ENCODE measurements at regions not wholly inside any gene's neighbourhood (a gene's known extent, or its start where the extent isn't known, plus 50 kb on each side); places are given as distances from the start of the nearest gene placed in this dataset.
"Not testable (repeated sequence)": the region's sequence is repeated elsewhere in the genome, so short reads cannot be mapped to it uniquely, and the experiment has no call there.

DNA sequence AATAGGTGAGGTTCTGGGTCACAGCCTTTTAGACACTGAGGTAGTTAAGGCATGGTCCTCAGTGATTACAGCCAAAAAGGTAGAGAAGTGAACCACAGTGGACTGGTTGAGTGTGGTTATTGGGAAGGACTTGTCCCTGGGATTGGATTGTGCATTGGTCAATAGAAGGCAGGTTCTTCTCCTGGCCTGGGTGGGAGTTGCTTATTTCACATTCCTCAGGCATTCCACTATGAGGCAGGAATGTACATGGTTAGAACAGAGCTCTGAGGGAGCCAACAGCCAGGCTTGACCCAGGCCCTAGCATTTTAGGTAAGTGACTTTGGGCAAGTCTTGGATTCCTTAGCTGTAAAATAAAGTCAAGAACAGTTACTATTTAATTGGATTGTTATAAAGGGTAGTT lies 97.9 kb upstream of the MARK1 start:
- Histone ChIP-seq H3K9me3 (ENCODE audit: control insufficient read depth in 2 of 2, insufficient read depth in 1 of 2, low read length in 1 of 2) (no peaks in the 10 kb centered on the region), H3K27ac (ENCODE audit: low read depth in 1 of 2, low read length in 1 of 2) (no peak overlapping the region), H3K27me3 (ENCODE audit: control insufficient read depth in 2 of 2, insufficient read depth in 1 of 2, low read length in 1 of 2) (no peaks in the 10 kb centered on the region), H3K4me1 (ENCODE audit: control insufficient read depth in 2 of 2, insufficient read depth in 2 of 2, low read length in 2 of 2) (no peaks in the 10 kb centered on the region), H3K36me3 (ENCODE audit: control insufficient read depth in 2 of 2, insufficient read depth in 2 of 2, low read length in 1 of 2) (no peaks in the 10 kb centered on the region), H3K4me3 (ENCODE audit: low read length in 2 of 2) (no peak overlapping the region)
- no peak for DNase-seq (ENCODE audit: low read depth in 6 of 9, low spot score in 9 of 9)

- no peaks in the 10 kb centered on the region for H3K9me3 ChIP-seq (ENCODE audit: control insufficient read depth in 2 of 2, insufficient read depth in 1 of 2, low read length in 1 of 2)
- no peaks in the 10 kb centered on the region for H3K27me3 ChIP-seq (ENCODE audit: control insufficient read depth in 2 of 2, insufficient read depth in 1 of 2, low read length in 1 of 2)
- 95% methylated on average over 2 of the region's 2 CpGs for WGBS
- no peaks in the 10 kb centered on the region for H3K36me3 ChIP-seq (ENCODE audit: control insufficient read depth in 2 of 2, insufficient read depth in 2 of 2, low read length in 1 of 2)
- no peak overlapping the region for H3K4me3 ChIP-seq (ENCODE audit: low read length in 2 of 2)
- H3K27ac ChIP-seq (ENCODE audit: low read depth in 1 of 2, low read length in 1 of 2), result no peak overlapping the region
- DNase-seq (ENCODE audit: low read depth in 6 of 9, low spot score in 9 of 9), result no peak
- H3K4me1 ChIP-seq (ENCODE audit: control insufficient read depth in 2 of 2, insufficient read depth in 2 of 2, low read length in 2 of 2), result no peaks in the 10 kb centered on the region
These were observed 100.9 kb upstream of the MARK1 start for GRCh38 chr1:220426989-220427388.

GRCh38 chr1:220425852-220426251 lies 102.1 kb upstream of the MARK1 start:
- Histone ChIP-seq H3K9me3 (ENCODE audit: control insufficient read depth in 2 of 2, insufficient read depth in 1 of 2, low read length in 1 of 2) (no peaks in the 10 kb centered on the region), H3K4me1 (ENCODE audit: control insufficient read depth in 2 of 2, insufficient read depth in 2 of 2, low read length in 2 of 2) (no peaks in the 10 kb centered on the region), H3K27me3 (ENCODE audit: control insufficient read depth in 2 of 2, insufficient read depth in 1 of 2, low read length in 1 of 2) (no peaks in the 10 kb centered on the region), H3K27ac (ENCODE audit: low read depth in 1 of 2, low read length in 1 of 2) (no peak overlapping the region), H3K36me3 (ENCODE audit: control insufficient read depth in 2 of 2, insufficient read depth in 2 of 2, low read length in 1 of 2) (no peaks in the 10 kb centered on the region), H3K4me3 (ENCODE audit: low read length in 2 of 2) (no peak overlapping the region)
- 99% methylated on average over 1 of the region's 1 CpG for WGBS
- no peak for DNase-seq (ENCODE audit: low read depth in 6 of 9, low spot score in 9 of 9)

- WGBS, result 94% methylated on average over 2 of the region's 2 CpGs
- no peaks in the 10 kb centered on the region for H3K9me3 ChIP-seq (ENCODE audit: control insufficient read depth in 2 of 2, insufficient read depth in 1 of 2, low read length in 1 of 2)
- no peaks in the 10 kb centered on the region for H3K27me3 ChIP-seq (ENCODE audit: control insufficient read depth in 2 of 2, insufficient read depth in 1 of 2, low read length in 1 of 2)
- no peak overlapping the region for H3K4me3 ChIP-seq (ENCODE audit: low read length in 2 of 2)
- no peak overlapping the region for H3K27ac ChIP-seq (ENCODE audit: low read depth in 1 of 2, low read length in 1 of 2)
- DNase-seq (ENCODE audit: low read depth in 6 of 9, low spot score in 9 of 9), result no peak
- no peaks in the 10 kb centered on the region for H3K36me3 ChIP-seq (ENCODE audit: control insufficient read depth in 2 of 2, insufficient read depth in 2 of 2, low read length in 1 of 2)
- no peaks in the 10 kb centered on the region for H3K4me1 ChIP-seq (ENCODE audit: control insufficient read depth in 2 of 2, insufficient read depth in 2 of 2, low read length in 2 of 2)
These were observed 106.4 kb upstream of the MARK1 start for GRCh38 chr1:220421508-220421907.

- H3K9me3 ChIP-seq (ENCODE audit: control insufficient read depth in 2 of 2, insufficient read depth in 1 of 2, low read length in 1 of 2), result no peaks in the 10 kb centered on the region
- 74% methylated on average over 5 of the region's 5 CpGs for WGBS
- no peak overlapping the region for H3K4me3 ChIP-seq (ENCODE audit: low read length in 2 of 2)
- H3K27ac ChIP-seq (ENCODE audit: low read depth in 1 of 2, low read length in 1 of 2), result no peak overlapping the region
- H3K36me3 ChIP-seq (ENCODE audit: control insufficient read depth in 2 of 2, insufficient read depth in 2 of 2, low read length in 1 of 2), result no peaks in the 10 kb centered on the region
- no peaks in the 10 kb centered on the region for H3K4me1 ChIP-seq (ENCODE audit: control insufficient read depth in 2 of 2, insufficient read depth in 2 of 2, low read length in 2 of 2)
- no peak for DNase-seq (ENCODE audit: low read depth in 6 of 9, low spot score in 9 of 9)
- no peaks in the 10 kb centered on the region for H3K27me3 ChIP-seq (ENCODE audit: control insufficient read depth in 2 of 2, insufficient read depth in 1 of 2, low read length in 1 of 2)
These were observed 107.2 kb upstream of the MARK1 start for GRCh38 chr1:220420726-220421125.

DNA sequence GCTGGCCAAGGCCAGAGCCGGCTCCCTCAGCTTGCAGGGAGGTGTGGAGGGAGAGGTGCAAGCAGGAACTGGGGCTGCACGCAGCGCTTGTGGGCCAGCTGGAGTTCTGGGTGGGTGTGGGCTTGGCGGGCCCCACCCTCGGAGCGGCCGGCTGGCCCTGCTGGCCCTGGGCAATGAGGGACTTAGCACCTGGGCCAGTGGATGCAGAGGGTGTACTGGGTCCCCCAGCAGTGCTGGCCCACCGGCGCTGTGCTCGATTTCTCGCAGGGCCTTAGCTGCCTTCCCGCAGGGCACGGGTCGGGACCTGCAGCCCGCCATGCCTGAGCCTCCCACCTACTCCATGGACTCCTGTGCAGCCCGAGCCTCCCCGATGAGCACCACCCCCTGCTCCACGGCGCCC lies 115.6 kb upstream of the MARK1 start:
- H3K27me3 ChIP-seq (ENCODE audit: control insufficient read depth in 2 of 2, insufficient read depth in 1 of 2, low read length in 1 of 2); DNase-seq (ENCODE audit: low read depth in 6 of 9, low spot score in 9 of 9); H3K27ac ChIP-seq (ENCODE audit: low read depth in 1 of 2, low read length in 1 of 2); H3K4me3 ChIP-seq (ENCODE audit: low read length in 2 of 2); H3K9me3 ChIP-seq (ENCODE audit: control insufficient read depth in 2 of 2, insufficient read depth in 1 of 2, low read length in 1 of 2); H3K4me1 ChIP-seq (ENCODE audit: control insufficient read depth in 2 of 2, insufficient read depth in 2 of 2, low read length in 2 of 2); H3K36me3 ChIP-seq (ENCODE audit: control insufficient read depth in 2 of 2, insufficient read depth in 2 of 2, low read length in 1 of 2): not testable (repeated sequence)
- 87% methylated on average over 19 of the region's 19 CpGs for WGBS

DNA sequence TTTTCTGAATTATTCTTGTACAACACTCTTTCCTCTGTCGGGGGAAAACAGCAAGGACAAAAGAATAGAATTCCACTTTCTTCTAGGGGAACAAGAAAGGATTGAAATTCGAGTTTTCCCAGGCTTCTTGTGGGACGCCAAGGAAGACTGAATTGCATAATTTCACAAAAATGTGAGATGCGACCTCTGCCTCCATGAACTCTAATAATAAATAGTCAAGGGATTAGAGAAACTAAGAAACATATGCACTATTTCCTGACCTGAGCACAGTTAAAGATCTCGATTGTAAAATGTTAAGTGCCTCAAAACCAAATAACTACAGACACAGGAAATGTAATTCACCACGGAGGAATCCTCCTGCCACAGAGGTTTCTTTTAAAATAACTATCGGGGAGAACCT lies 117.3 kb upstream of the MARK1 start:
- Histone ChIP-seq H3K9me3 (ENCODE audit: control insufficient read depth in 2 of 2, insufficient read depth in 1 of 2, low read length in 1 of 2) (no peaks in the 10 kb centered on the region), H3K36me3 (ENCODE audit: control insufficient read depth in 2 of 2, insufficient read depth in 2 of 2, low read length in 1 of 2) (no peaks in the 10 kb centered on the region), H3K4me3 (ENCODE audit: low read length in 2 of 2) (no peak overlapping the region), H3K27me3 (ENCODE audit: control insufficient read depth in 2 of 2, insufficient read depth in 1 of 2, low read length in 1 of 2) (no peaks in the 10 kb centered on the region), H3K27ac (ENCODE audit: low read depth in 1 of 2, low read length in 1 of 2) (no peak overlapping the region), H3K4me1 (ENCODE audit: control insufficient read depth in 2 of 2, insufficient read depth in 2 of 2, low read length in 2 of 2) (no peaks in the 10 kb centered on the region)
- DNase-seq (ENCODE audit: low read depth in 6 of 9, low spot score in 9 of 9), result no peak
- 55% methylated on average over 7 of the region's 7 CpGs for WGBS

GRCh38 chr1:220409771-220410595 lies 118.0 kb upstream of the MARK1 start:
- Histone ChIP-seq H3K27ac (ENCODE audit: low read depth in 1 of 2, low read length in 1 of 2) (peak overlapping the region in 1 of 2 donors; percentile 41), H3K27me3 (ENCODE audit: control insufficient read depth in 2 of 2, insufficient read depth in 1 of 2, low read length in 1 of 2) (no peaks in the 10 kb centered on the region), H3K4me1 (ENCODE audit: control insufficient read depth in 2 of 2, insufficient read depth in 2 of 2, low read length in 2 of 2) (no peaks in the 10 kb centered on the region), H3K4me3 (ENCODE audit: low read length in 2 of 2) (no peak overlapping the region), H3K9me3 (ENCODE audit: control insufficient read depth in 2 of 2, insufficient read depth in 1 of 2, low read length in 1 of 2) (no peaks in the 10 kb centered on the region), H3K36me3 (ENCODE audit: control insufficient read depth in 2 of 2, insufficient read depth in 2 of 2, low read length in 1 of 2) (no peaks in the 10 kb centered on the region)
- DNase-seq (ENCODE audit: low read depth in 6 of 9, low spot score in 9 of 9), result no peak
- 79% methylated on average over 13 of the region's 13 CpGs for WGBS

DNA sequence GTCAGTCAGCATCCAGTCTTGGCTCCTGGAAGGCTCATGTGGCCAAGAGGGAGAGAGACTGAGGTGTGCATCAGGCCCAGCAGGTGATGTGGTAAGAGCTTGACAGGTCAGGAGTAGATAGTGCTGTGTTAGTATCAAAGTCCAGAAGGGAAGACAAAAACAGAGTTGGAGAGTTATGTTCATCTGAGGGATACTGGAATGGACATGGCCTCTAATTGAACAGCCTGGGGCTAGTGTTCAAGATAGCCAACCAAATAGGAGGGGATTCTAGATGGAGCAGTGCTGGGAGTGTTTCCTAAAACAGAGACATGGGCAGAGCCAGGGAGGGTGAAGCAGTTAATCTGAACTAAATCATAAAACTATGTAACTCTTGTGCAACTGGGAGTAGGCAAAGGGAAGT lies 120.7 kb upstream of the MARK1 start:
- Histone ChIP-seq H3K9me3 (ENCODE audit: control insufficient read depth in 2 of 2, insufficient read depth in 1 of 2, low read length in 1 of 2) (no peaks in the 10 kb centered on the region), H3K4me3 (ENCODE audit: low read length in 2 of 2) (no peak overlapping the region), H3K4me1 (ENCODE audit: control insufficient read depth in 2 of 2, insufficient read depth in 2 of 2, low read length in 2 of 2) (no peaks in the 10 kb centered on the region), H3K36me3 (ENCODE audit: control insufficient read depth in 2 of 2, insufficient read depth in 2 of 2, low read length in 1 of 2) (no peaks in the 10 kb centered on the region), H3K27me3 (ENCODE audit: control insufficient read depth in 2 of 2, insufficient read depth in 1 of 2, low read length in 1 of 2) (no peaks in the 10 kb centered on the region), H3K27ac (ENCODE audit: low read depth in 1 of 2, low read length in 1 of 2) (no peak overlapping the region)
- no peak for DNase-seq (ENCODE audit: low read depth in 6 of 9, low spot score in 9 of 9)

Measured in thymus (tissue), 11 donors.